H1 (cell line): ENCODE measurements at regions not wholly inside any gene's neighbourhood (a gene's known extent, or its start where the extent isn't known, plus 50 kb on each side); places are given as distances from the start of the nearest gene placed in this dataset.

Source experiments
- CTCF ChIA-PET: fragments of 300-600 bp; sonication (Branson Sonifier 250); formaldehyde crosslinking; loops from one replicate; lab custom pipeline; 2021; ENCODE audit not compliant: partially characterized antibody; lab: Charles Lee
- POLR2A ChIA-PET: fragments of 300-600 bp; sonication (Branson Sonifier 250); formaldehyde crosslinking; loops from one replicate; lab custom pipeline; 2021; ENCODE audit warnings: inconsistent platforms; ENCODE audit not compliant: partially characterized antibody; lab: Charles Lee
- DNase-seq, 2 experiments: peaks; one replicate each; pipeline versions ENCODE4 v3.0.0 to v3.0.0-alpha.2; 2010 to 2022; ENCODE audit warnings: low spot score in 2 of 2, low read depth in 1 of 2, mixed read lengths in 1 of 2
- FAIRE-seq: peaks from 2 replicates; lab custom pipeline; 2011; peaks lifted over from hg19 to GRCh38; lab: Jason Lieb, UNC
- H2AFZ ChIP-seq: 2 replicates; pipeline ENCODE4 v1.8.1; 2012; ENCODE audit warnings: low read length, inconsistent platforms
- H2AK5ac ChIP-seq: 2 replicates; pipeline ENCODE4 v1.6.1; 2013; ENCODE audit warnings: low read depth, low read length
- H2BK120ac ChIP-seq: replicated peaks from 2 replicates; pipeline ENCODE3; 2013; ENCODE audit warnings: low read depth, low read length, inconsistent platforms
- H2BK12ac ChIP-seq: 2 replicates; pipeline ENCODE4 v1.6.1; 2013; ENCODE audit warnings: low read depth, low read length
- H2BK15ac ChIP-seq: 2 replicates; pipeline ENCODE4 v1.6.1; 2013; ENCODE audit warnings: low read length
- H2BK20ac ChIP-seq: 2 replicates; pipeline ENCODE4 v1.6.1; 2013; ENCODE audit warnings: low read length
- H2BK5ac ChIP-seq: 2 replicates; pipeline ENCODE4 v1.6.1; 2013; ENCODE audit warnings: low read depth, low read length
- H3K14ac ChIP-seq: 2 replicates; pipeline ENCODE4 v1.6.1; 2013; ENCODE audit warnings: inconsistent platforms; ENCODE audit not compliant: insufficient read length
- H3K18ac ChIP-seq: 2 replicates; pipeline ENCODE4 v1.6.1; 2013; ENCODE audit warnings: low read length; ENCODE audit errors: extremely low read depth
- H3K23ac ChIP-seq: 2 replicates; pipeline ENCODE4 v1.6.1; 2013; ENCODE audit warnings: inconsistent platforms; ENCODE audit not compliant: insufficient read length
- H3K23me2 ChIP-seq: 2 replicates; pipeline ENCODE4 v1.6.1; 2013; ENCODE audit warnings: low read depth, low read length
- H3K27ac ChIP-seq: 2 replicates; pipeline ENCODE4 v1.6.1; 2011; ENCODE audit warnings: low read depth, low read length, inconsistent platforms
- H3K27me3 ChIP-seq, 4 experiments: replicated peaks in 1 of 4; 1 replicate in 1 of 4; 2 replicates in 3 of 4; pipeline versions ENCODE4 v1.6.1 to v1.8.1; 2011 to 2013; ENCODE audit warnings: low read length in 3 of 4, mild to moderate bottlenecking in 3 of 4, inconsistent platforms in 2 of 4, mixed read lengths in 2 of 4, moderate library complexity in 1 of 4; ENCODE audit not compliant: control insufficient read depth in 3 of 4, insufficient read depth in 3 of 4; ENCODE audit errors: extremely low read depth in 1 of 4
- H3K36me3 ChIP-seq, 4 experiments: 2 replicates each; pipeline versions ENCODE4 v1.6.1 to v1.8.1; 2011 to 2013; ENCODE audit warnings: mild to moderate bottlenecking in 4 of 4, low read length in 3 of 4, moderate library complexity in 2 of 4, control low read depth in 1 of 4, inconsistent platforms in 1 of 4; ENCODE audit not compliant: insufficient read depth in 4 of 4, control insufficient read depth in 2 of 4
- H3K4ac ChIP-seq: replicated peaks from 2 replicates; pipeline ENCODE3; 2013; ENCODE audit warnings: low read length, low read depth, mixed read lengths, inconsistent platforms; ENCODE audit not compliant: insufficient read length
- H3K4me1 ChIP-seq, 4 experiments: replicated peaks in 1 of 4; 1 replicate in 1 of 4; 2 replicates in 3 of 4; pipeline versions ENCODE4 v1.6.1 to v1.8.1; 2011 to 2013; ENCODE audit warnings: low read length in 3 of 4, inconsistent platforms in 2 of 4, mixed read lengths in 1 of 4; ENCODE audit not compliant: insufficient read depth in 4 of 4, control insufficient read depth in 3 of 4
- H3K4me2 ChIP-seq, 2 experiments: 2 replicates each; pipeline versions ENCODE4 v1.6.1 to v1.8.1; 2011 to 2013; ENCODE audit warnings: low read depth in 2 of 2, low read length in 2 of 2, control low read depth in 1 of 2, inconsistent platforms in 1 of 2, mild to moderate bottlenecking in 1 of 2; ENCODE audit not compliant: insufficient read depth in 1 of 2
- H3K4me3 ChIP-seq, 4 experiments: fragments of 200-600, 300-600 bp in 1 of 4; sonication (generic), shearing (Covaris generic), sonication (Bioruptor Twin) in 1 of 4; 2 replicates each; pipeline versions ENCODE4 v1.5.1 to v1.8.1; 2011 to 2016; ENCODE audit warnings: low read length in 4 of 4, low read depth in 3 of 4, control low read depth in 2 of 4, inconsistent platforms in 2 of 4, mild to moderate bottlenecking in 2 of 4, mixed read lengths in 1 of 4, moderate library complexity in 1 of 4; ENCODE audit not compliant: insufficient read depth in 2 of 4; ENCODE audit errors: extremely low read depth in 1 of 4
- H3K56ac ChIP-seq: replicated peaks from 2 replicates; pipeline ENCODE3; 2013; ENCODE audit warnings: low read depth, mild to moderate bottlenecking, mixed read lengths, low read length, inconsistent platforms; ENCODE audit not compliant: insufficient read length
- H3K79me1 ChIP-seq: 2 replicates; pipeline ENCODE4 v1.6.1; 2013; ENCODE audit warnings: low read depth, low read length, control low read depth
- H3K79me2 ChIP-seq, 2 experiments: 2 replicates each; pipeline versions ENCODE4 v1.6.1 to v1.8.1; 2012 to 2013; ENCODE audit warnings: low read length in 2 of 2, mild to moderate bottlenecking in 2 of 2, inconsistent platforms in 1 of 2; ENCODE audit not compliant: insufficient read depth in 2 of 2, control insufficient read depth in 1 of 2
- H3K9ac ChIP-seq, 4 experiments: replicated peaks in 1 of 4; 1 replicate in 1 of 4; 2 replicates in 3 of 4; pipeline versions ENCODE4 v1.6.1 to v1.8.1; 2011 to 2013; ENCODE audit warnings: low read depth in 3 of 4, low read length in 3 of 4, control low read depth in 2 of 4, mild to moderate bottlenecking in 2 of 4, moderate library complexity in 2 of 4, inconsistent platforms in 1 of 4; ENCODE audit errors: extremely low read depth in 1 of 4
- H3K9me3 ChIP-seq, 2 experiments: 2 replicates each; pipeline versions ENCODE4 v1.6.1 to v1.8.1; 2012 to 2013; ENCODE audit warnings: mild to moderate bottlenecking in 2 of 2, moderate library complexity in 2 of 2, control low read depth in 1 of 2, inconsistent platforms in 1 of 2, low read depth in 1 of 2, low read length in 1 of 2, mixed read lengths in 1 of 2; ENCODE audit not compliant: insufficient read depth in 2 of 2
- H4K20me1 ChIP-seq, 2 experiments: replicated peaks in 1 of 2; 2 replicates each; pipeline versions ENCODE3 to v1.8.1; 2011 to 2013; ENCODE audit warnings: inconsistent platforms in 2 of 2, low read length in 2 of 2, mild to moderate bottlenecking in 1 of 2; ENCODE audit not compliant: insufficient read depth in 2 of 2, control insufficient read depth in 1 of 2
- H4K5ac ChIP-seq: 2 replicates; pipeline ENCODE4 v1.6.1; 2013; ENCODE audit warnings: low read length, low read depth, mixed read lengths, inconsistent platforms; ENCODE audit not compliant: insufficient read length
- H4K8ac ChIP-seq: 2 replicates; pipeline ENCODE4 v1.8.0; 2013; ENCODE audit warnings: mild to moderate bottlenecking, moderate library complexity, low read length, inconsistent platforms; ENCODE audit not compliant: insufficient read depth; ENCODE audit errors: extremely low read depth
- H4K91ac ChIP-seq: replicated peaks from 2 replicates; pipeline ENCODE3; 2013; ENCODE audit warnings: low read length, mixed read lengths, inconsistent platforms; ENCODE audit not compliant: insufficient read length
- ATF3 ChIP-seq: IDR thresholded peaks from 2 replicates; pipeline ENCODE4 v1.6.1; 2011; ENCODE audit warnings: low read depth, mild to moderate bottlenecking, low read length; ENCODE audit not compliant: insufficient read depth
- CBX5 ChIP-seq: fragments of 300-800, 300-1000 bp; sonication (generic); IDR thresholded peaks from 2 replicates; pipeline ENCODE4 v1.7.1; 2016; ENCODE audit warnings: antibody characterized with exemption, low read length, low read depth
- CHD1 ChIP-seq: IDR thresholded peaks from 2 replicates; pipeline ENCODE4 v1.6.1; 2012; ENCODE audit warnings: low read depth, low read length, improper control_type of control experiment
- CTCF ChIP-seq, 3 experiments: IDR thresholded peaks; 1 replicate in 2 of 3; 2 replicates in 1 of 3; pipeline versions ENCODE4 v1.5.1 to v1.6.1; 2011; ENCODE audit warnings: low read length in 3 of 3, mild to moderate bottlenecking in 3 of 3, inconsistent platforms in 2 of 3, low read depth in 1 of 3, moderate library complexity in 1 of 3; ENCODE audit not compliant: insufficient read depth in 1 of 3; ENCODE audit errors: control extremely low read depth in 1 of 3
- JUN ChIP-seq: IDR thresholded peaks from 2 replicates; pipeline ENCODE4 v1.6.1; 2011; ENCODE audit warnings: low read depth, mild to moderate bottlenecking, improper control_type of control experiment, low read length
- JUND ChIP-seq: IDR thresholded peaks from 2 replicates; pipeline ENCODE4 v1.6.1; 2011; ENCODE audit warnings: mild to moderate bottlenecking, improper control_type of control experiment, low read length
- RAD21 ChIP-seq, 2 experiments: IDR thresholded peaks in 1 of 2; conservative IDR thresholded peaks in 1 of 2; 2 replicates each; pipeline ENCODE4 v1.6.1; 2011; ENCODE audit warnings: low read depth in 2 of 2, low read length in 2 of 2, improper control_type of control experiment in 1 of 2, inconsistent platforms in 1 of 2, mild to moderate bottlenecking in 1 of 2, moderate library complexity in 1 of 2
- WGBS, 2 experiments: shearing (Covaris generic) in 1 of 2; methylation state at CpG; one replicate each; pipeline versions ENCODE4 v1.1.6 to v1.1.7; 2013 to 2015; ENCODE audit warnings: low lambda C conversion rate in 2 of 2, mixed read lengths in 2 of 2, inconsistent platforms in 1 of 2, low coverage in 1 of 2, missing lambda C conversion rate in 1 of 2; ENCODE audit not compliant: insufficient replicate concordance in 2 of 2, insufficient coverage in 1 of 2, insufficient read length in 1 of 2; ENCODE audit errors: extremely low coverage in 1 of 2, missing lambda C conversion rate in 1 of 2; 5-methylcytosine and 5-hydroxymethylcytosine counted together

- TF ChIP-seq CTCF (IDR thresholded peaks at IDR 0.05; ENCODE audit: control extremely low read depth in 1 of 3, insufficient read depth in 1 of 3, low read depth in 1 of 3, low read length in 3 of 3): peak; percentile 30 to 45 (median 41); a peak in 3 of 4 replicates
- 0 out of 2 replicates have a peak, but pooled peaks have one; percentile 30 for TF ChIP-seq JUN
- no peak for TF ChIP-seq CHD1
- 0 out of 2 replicates have a peak, but pooled peaks have one; percentile 25 for TF ChIP-seq ATF3
- peak; percentile 90 for TF ChIP-seq JUND
- no peak for TF ChIP-seq CBX5
- peak; percentile 28 to 48; a peak in 2 of 4 replicates for TF ChIP-seq RAD21 (IDR thresholded peaks at IDR 0.05 in 1 of 2, conservative IDR thresholded peaks at IDR 0.05 in 1 of 2; ENCODE audit: low read depth in 2 of 2, low read length in 2 of 2)
- no peak overlapping the region for H3K4me3 ChIP-seq
- no peak overlapping the region for H2BK120ac ChIP-seq
- no peak overlapping the region for H3K9ac ChIP-seq
- H3K4me1 ChIP-seq: no peaks in the 10 kb centered on the region
- no peak overlapping the region for H2BK5ac ChIP-seq
- H2AK5ac ChIP-seq: no peak overlapping the region
- no peak overlapping the region for H2BK12ac ChIP-seq
- H3K18ac ChIP-seq: peak overlapping the region; percentile 29; the same call in 1 of the 2 replicates
- POLR2A ChIA-PET: no interaction called here
- H3K23me2 ChIP-seq: peaks cover 1% of the 10 kb centered on the region; the same call in 1 of the 2 replicates
- H4K91ac ChIP-seq: no peak overlapping the region
- no peaks in the 10 kb centered on the region for H4K20me1 ChIP-seq
- H2AFZ ChIP-seq: no peak overlapping the region
- H3K27me3 ChIP-seq: no peaks in the 10 kb centered on the region
- DNase-seq (no peak), FAIRE-seq (no peak)
- no peak overlapping the region for H3K23ac ChIP-seq
- H4K8ac ChIP-seq: no peak overlapping the region
- H3K9me3 ChIP-seq: no peaks in the 10 kb centered on the region
- WGBS, 2 experiments: 82% methylated on average over 13 of the region's 13 CpGs; no CpG with 5 or more reads in 1 of the 2 experiments
- no peaks in the 10 kb centered on the region for H3K36me3 ChIP-seq
- no peak overlapping the region for H3K27ac ChIP-seq
- no peak overlapping the region for H2BK20ac ChIP-seq
- H3K79me1 ChIP-seq: no peaks in the 10 kb centered on the region
- CTCF ChIA-PET: interaction anchor here (0.6 to 1.3 kb wide), 6 partner anchors 9 to 1977 kb away, joined by 3 to 7 read pairs (median 4); no protein-coding TSS in a partner anchor
- no peak overlapping the region for H3K56ac ChIP-seq
- no peaks in the 10 kb centered on the region for H3K79me2 ChIP-seq
- no peak overlapping the region for H2BK15ac ChIP-seq
- no peak overlapping the region for H3K4ac ChIP-seq
- no peak overlapping the region for H3K14ac ChIP-seq
- H3K4me2 ChIP-seq: no peak overlapping the region
- H4K5ac ChIP-seq: no peak overlapping the region
Observed at GRCh38 chr18:61957801-61958516, 65.2 kb upstream of the RNF152 start.
